Endothelial cell of umbilical vein (primary cell): ENCODE measurements at regions not wholly inside any gene's neighbourhood (a gene's known extent, or its start where the extent isn't known, plus 50 kb on each side); places are given as distances from the start of the nearest gene placed in this dataset.

Experiments
- BruUV-seq: library from RNA; stranded (reverse); fragments of 400-500 nt; replicated peaks from 2 replicates; lab custom pipeline; 2021; lab: Mats Ljungman, UMichigan
- CTCF ChIA-PET: fragments of 300-600, 350-600 bp; sonication (Branson Sonifier 250); formaldehyde crosslinking; loops from one replicate; lab custom pipeline; 2021; ENCODE audit warnings: antibody characterized with exemption, inconsistent platforms; lab: Charles Lee
- POLR2A ChIA-PET: fragments of 300-600, 350-600 bp; sonication (Branson Sonifier 250); formaldehyde crosslinking; loops from one replicate; lab custom pipeline; 2021; ENCODE audit warnings: antibody characterized with exemption, inconsistent platforms; lab: Charles Lee
- DNase-seq: peaks from one replicate; pipeline ENCODE4 v3.0.0-alpha.2; 2011; ENCODE audit warnings: low read depth, low spot score
- FAIRE-seq: peaks from 2 replicates; lab custom pipeline; 2011; peaks lifted over from hg19 to GRCh38; lab: Jason Lieb, UNC
- H2AFZ ChIP-seq: 2 replicates; pipeline ENCODE4 v1.6.0; 2012; ENCODE audit warnings: low read depth, low read length, control low read depth, inconsistent platforms
- H3K27ac ChIP-seq: 2 replicates; pipeline ENCODE4 v1.5.1; 2011; ENCODE audit warnings: low read depth, mild to moderate bottlenecking, control low read depth, low read length, moderate library complexity; ENCODE audit not compliant: insufficient read depth
- H3K27me3 ChIP-seq, 2 experiments: 2 replicates each; pipeline versions ENCODE4 v1.6.0 to v1.6.1; 2011; ENCODE audit warnings: low read length in 2 of 2, mixed read lengths in 1 of 2; ENCODE audit not compliant: control insufficient read depth in 2 of 2, insufficient read depth in 2 of 2
- H3K36me3 ChIP-seq, 2 experiments: 2 replicates in 1 of 2; 3 replicates in 1 of 2; pipeline ENCODE4 v1.5.1; 2011; ENCODE audit warnings: low read length in 2 of 2, mild to moderate bottlenecking in 1 of 2, moderate library complexity in 1 of 2; ENCODE audit not compliant: control insufficient read depth in 2 of 2, insufficient read depth in 2 of 2; ENCODE audit errors: extremely low read depth in 1 of 2
- H3K4me1 ChIP-seq: 3 replicates; pipeline ENCODE4 v1.5.1; 2011; ENCODE audit warnings: mild to moderate bottlenecking, low read length; ENCODE audit not compliant: control insufficient read depth, insufficient read depth; ENCODE audit errors: extremely low read depth
- H3K4me2 ChIP-seq: 2 replicates; pipeline ENCODE4 v1.6.1; 2011; ENCODE audit warnings: low read length, control low read depth, mixed read lengths; ENCODE audit not compliant: insufficient read depth
- H3K4me3 ChIP-seq, 3 experiments: fragments of 200-600 bp in 1 of 3; sonication (generic), shearing (Covaris generic) in 1 of 3; replicated peaks in 1 of 3; 2 replicates each; pipeline ENCODE4 v1.5.1; 2011 to 2016; ENCODE audit warnings: control low read depth in 3 of 3, low read length in 3 of 3, mild to moderate bottlenecking in 2 of 3, inconsistent platforms in 1 of 3, low read depth in 1 of 3, moderate library complexity in 1 of 3; ENCODE audit not compliant: insufficient read depth in 1 of 3
- H3K79me2 ChIP-seq: 2 replicates; pipeline ENCODE4 v1.6.0; 2012; ENCODE audit warnings: low read length, inconsistent platforms; ENCODE audit not compliant: control insufficient read depth, insufficient read depth
- H3K9ac ChIP-seq: replicated peaks from 2 replicates; pipeline ENCODE3; 2011; ENCODE audit warnings: low read length, control low read depth; ENCODE audit not compliant: insufficient read depth; ENCODE audit errors: extremely low read depth
- H3K9me1 ChIP-seq: replicated peaks from 3 replicates; pipeline ENCODE4 v1.6.0; 2011; ENCODE audit warnings: mild to moderate bottlenecking, low read length; ENCODE audit not compliant: control insufficient read depth, insufficient read depth; ENCODE audit errors: extremely low read depth
- H3K9me3 ChIP-seq: replicated peaks from 2 replicates; pipeline ENCODE4 v1.5.1; 2012; ENCODE audit warnings: low read length, inconsistent platforms; ENCODE audit not compliant: control insufficient read depth, insufficient read depth
- H4K20me1 ChIP-seq: replicated peaks from 2 replicates; pipeline ENCODE3; 2011; ENCODE audit warnings: mild to moderate bottlenecking, low read length; ENCODE audit not compliant: control insufficient read depth, insufficient read depth; ENCODE audit errors: extremely low read depth
- CTCF ChIP-seq, 2 donors: IDR thresholded peaks; 1 replicate in 1 of 2; 2 replicates in 1 of 2; pipeline ENCODE4 v1.5.1; 2011; ENCODE audit warnings: low read length in 2 of 2, mild to moderate bottlenecking in 2 of 2, moderate library complexity in 2 of 2, control low read depth in 1 of 2, inconsistent platforms in 1 of 2, low read depth in 1 of 2; ENCODE audit not compliant: insufficient read depth in 1 of 2; ENCODE audit errors: extremely low read depth in 1 of 2
- EZH2 ChIP-seq: IDR thresholded peaks from 2 replicates; pipeline ENCODE4 v1.6.1; 2012; ENCODE audit warnings: borderline replicate concordance, low read depth, mild to moderate bottlenecking, moderate library complexity, low read length, inconsistent platforms; ENCODE audit not compliant: severe bottlenecking
- FOS ChIP-seq: IDR thresholded peaks from 2 replicates; pipeline ENCODE4 v1.6.1; 2011; ENCODE audit warnings: mild to moderate bottlenecking, low read length, moderate library complexity, borderline replicate concordance; ENCODE audit not compliant: insufficient read depth
- GATA2 ChIP-seq: IDR thresholded peaks from 2 replicates; pipeline ENCODE4 v1.7.0; 2011; ENCODE audit warnings: low read depth, mild to moderate bottlenecking, moderate library complexity, mixed read lengths, low read length; ENCODE audit not compliant: insufficient read length, insufficient read depth
- JUN ChIP-seq: IDR thresholded peaks from 2 replicates; pipeline ENCODE4 v1.6.1; 2011; ENCODE audit warnings: borderline replicate concordance, low read depth; ENCODE audit not compliant: insufficient read length, insufficient read depth
- MAX ChIP-seq: IDR thresholded peaks from 2 replicates; pipeline ENCODE4 v1.6.1; 2011; ENCODE audit not compliant: insufficient read depth, insufficient read length
- MYC ChIP-seq: IDR thresholded peaks from one replicate; pipeline ENCODE4 v1.6.1; 2011; ENCODE audit warnings: mild to moderate bottlenecking, low read depth, low read length
- POLR2A ChIP-seq: IDR thresholded peaks from 2 replicates; pipeline ENCODE4 v1.6.1; 2012; ENCODE audit warnings: low read depth, mild to moderate bottlenecking, control low read depth, low read length
- POLR2AphosphoS5 ChIP-seq: IDR thresholded peaks from 2 replicates; pipeline ENCODE4 v1.6.1; 2012; ENCODE audit warnings: low read depth, mild to moderate bottlenecking, control low read depth, low read length, moderate library complexity; ENCODE audit not compliant: insufficient read depth
- dilution Hi-C: fragments of 300-500 bp; cut with MboI; formaldehyde crosslinking; loops from one replicate; pipeline ENCODE4 v1.15.0; 2019; ENCODE audit warnings: low sequenced_read_pairs; ENCODE audit not compliant: extremely low pct_ligation_motif_present
- intact Hi-C: fragments of 100-400 bp; cut with micrococcal nuclease; formaldehyde crosslinking; loops from one replicate; pipeline ENCODE4 v1.10.0; 2022

GRCh38 chr5:121386334-121386733 is 465.3 kb upstream of the FTMT start:
- H3K27me3 ChIP-seq, result no peaks in the 10 kb centered on the region
- H3K4me2 ChIP-seq, result no peak overlapping the region
- dilution Hi-C loops (no loop called here), intact Hi-C loops (no loop called here)
- CTCF ChIA-PET, result no interaction called here
- DNase-seq, result no peak
- peak; percentile 35 for FAIRE-seq
- BruUV-seq, result no TSS peak
- H3K79me2 ChIP-seq, result no peaks in the 10 kb centered on the region
- no peaks in the 10 kb centered on the region for H3K36me3 ChIP-seq
- no peaks in the 10 kb centered on the region for H3K9me3 ChIP-seq
- no peak overlapping the region for H3K9ac ChIP-seq
- no peak overlapping the region for H3K27ac ChIP-seq
- TF ChIP-seq MYC (no peak), MAX (no peak), POLR2AphosphoS5 (no peak), POLR2A (no peak), GATA2 (no peak), CTCF (IDR thresholded peaks at IDR 0.05; ENCODE audit: extremely low read depth in 1 of 2, insufficient read depth in 1 of 2, low read depth in 1 of 2, low read length in 2 of 2) (no peak), FOS (no peak), JUN (no peak), EZH2 (no peak)
- no peaks in the 10 kb centered on the region for H4K20me1 ChIP-seq
- H3K4me3 ChIP-seq, result no peak overlapping the region
- POLR2A ChIA-PET, result no interaction called here
- H3K4me1 ChIP-seq, result peaks cover 3% of the 10 kb centered on the region
- no peak overlapping the region for H2AFZ ChIP-seq
- H3K9me1 ChIP-seq, result no peaks in the 10 kb centered on the region
